NB4 (cell line): ENCODE measurements at regions not wholly inside any gene's neighbourhood (a gene's known extent, or its start where the extent isn't known, plus 50 kb on each side); places are given as distances from the start of the nearest gene placed in this dataset.

Source experiments
- CTCF ChIP-seq: IDR thresholded peaks from one replicate; pipeline ENCODE4 v1.5.1; 2012; ENCODE audit warnings: low read depth, low read length
- POLR2A ChIP-seq: IDR thresholded peaks from 2 replicates; pipeline ENCODE4 v1.6.1; 2011; ENCODE audit warnings: mild to moderate bottlenecking; ENCODE audit not compliant: insufficient read length; ENCODE audit errors: extremely low read depth

DNA sequence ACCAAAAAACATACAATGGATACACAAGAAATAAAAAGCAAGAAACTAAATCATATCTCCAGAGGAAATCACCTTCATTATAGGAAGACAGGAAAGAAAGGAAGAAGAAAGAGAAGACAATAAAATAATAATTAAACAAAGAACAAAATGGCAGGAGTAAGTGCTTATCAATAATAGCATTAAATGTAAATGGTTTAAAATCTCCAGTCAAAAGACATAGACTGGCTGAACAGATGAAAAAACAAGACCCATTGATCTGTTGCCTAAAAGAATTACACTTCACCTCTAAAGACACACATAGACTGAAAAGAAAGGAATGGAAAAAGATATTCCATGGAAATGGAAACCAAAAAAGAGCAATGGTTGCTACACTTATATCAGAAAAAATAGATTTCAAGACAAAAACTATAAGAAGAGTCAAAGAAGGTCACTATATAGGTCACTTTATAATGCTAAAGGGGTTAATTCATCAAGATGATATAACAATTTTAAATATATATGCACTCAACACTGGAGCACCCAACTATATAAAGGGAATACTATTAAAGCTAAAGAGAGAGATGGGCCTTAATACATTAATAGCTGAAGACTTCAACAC is 118.4 kb upstream of the SESN3 start:
- TF ChIP-seq CTCF (no peak), POLR2A (no peak)
